ENCODE measurements at regions not wholly inside any gene's neighbourhood (a gene's known extent, or its start where the extent isn't known, plus 50 kb on each side); places are given as distances from the start of the nearest gene placed in this dataset.
A peak's percentile ranks its signal among the peaks of the same experiment; 100 is the strongest.

GRCh38 chr6:28726569-28727309, 197.0 kb downstream of the TRIM27 start (continued):
- TF ChIP-seq ZBTB43 (CRISPR knock-in tag; IDR thresholded peaks at IDR 0.05): no peak
- TF ChIP-seq ZBTB21 (CRISPR knock-in tag; IDR thresholded peaks at IDR 0.05; ENCODE audit: borderline replicate concordance): no peak
- TF ChIP-seq CREB1 (CRISPR knock-in tag; IDR thresholded peaks at IDR 0.05): no peak
- no peak for TF ChIP-seq NR1H2 (CRISPR knock-in tag; IDR thresholded peaks at IDR 0.05)

- ATAC-seq (no peak), DNase-seq (ENCODE audit: low spot score) (no peak)
- Mint-ChIP-seq H3K9me3 (no peaks in the 10 kb centered on the region), H3K27me3 (ENCODE audit: low read depth) (peaks cover 29% of the 10 kb centered on the region), H3K36me3 (no peaks in the 10 kb centered on the region), H3K4me1 (peaks cover 15% of the 10 kb centered on the region), H3K4me3 (peak overlapping the region; percentile 92), H3K27ac (no peak overlapping the region)
- ChIA-PET CTCF (interaction anchor here (0.7 to 1.0 kb wide), 3 partner anchors 8 to 110 kb away, joined by 3 read pairs; no protein-coding TSS in a partner anchor), POLR2A (interaction anchor here (0.6 to 0.7 kb wide), 2 partner anchors 35 to 284 kb away, joined by 3 read pairs; partner anchors contain the start of gene ZSCAN23)
- no peak for TF ChIP-seq KAT7 (CRISPR knock-in tag; IDR thresholded peaks at IDR 0.05; ENCODE audit: borderline replicate concordance)
- TF ChIP-seq ESRRA (CRISPR knock-in tag; IDR thresholded peaks at IDR 0.05; ENCODE audit: borderline replicate concordance): no peak
- TF ChIP-seq, protein P1, sequence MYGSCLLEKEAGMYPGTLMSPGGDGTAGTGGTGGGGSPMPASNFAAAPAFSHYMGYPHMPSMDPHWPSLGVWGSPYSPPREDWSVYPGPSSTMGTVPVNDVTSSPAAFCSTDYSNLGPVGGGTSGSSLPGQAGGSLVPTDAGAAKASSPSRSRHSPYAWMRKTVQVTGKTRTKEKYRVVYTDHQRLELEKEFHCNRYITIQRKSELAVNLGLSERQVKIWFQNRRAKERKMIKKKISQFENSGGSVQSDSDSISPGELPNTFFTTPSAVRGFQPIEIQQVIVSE (CRISPR knock-in tag; IDR thresholded peaks at IDR 0.05; ENCODE audit: borderline replicate concordance): no peak
- TF ChIP-seq SMAD3 (CRISPR knock-in tag; IDR thresholded peaks at IDR 0.05; ENCODE audit: borderline replicate concordance): no peak
- no peak for TF ChIP-seq TCF7 (CRISPR knock-in tag; IDR thresholded peaks at IDR 0.05; ENCODE audit: low read depth)
- no peak for TF ChIP-seq TP53 (CRISPR knock-in tag; IDR thresholded peaks at IDR 0.05)
- TF ChIP-seq MLX (CRISPR knock-in tag; IDR thresholded peaks at IDR 0.05): no peak
- no peak for TF ChIP-seq RELA (CRISPR knock-in tag; IDR thresholded peaks at IDR 0.05; ENCODE audit: borderline replicate concordance)
- no peak for TF ChIP-seq HMGA2 (CRISPR knock-in tag; IDR thresholded peaks at IDR 0.05)
- no peak for TF ChIP-seq ZNF423 (CRISPR knock-in tag; IDR thresholded peaks at IDR 0.05)
- TF ChIP-seq, protein P2, sequence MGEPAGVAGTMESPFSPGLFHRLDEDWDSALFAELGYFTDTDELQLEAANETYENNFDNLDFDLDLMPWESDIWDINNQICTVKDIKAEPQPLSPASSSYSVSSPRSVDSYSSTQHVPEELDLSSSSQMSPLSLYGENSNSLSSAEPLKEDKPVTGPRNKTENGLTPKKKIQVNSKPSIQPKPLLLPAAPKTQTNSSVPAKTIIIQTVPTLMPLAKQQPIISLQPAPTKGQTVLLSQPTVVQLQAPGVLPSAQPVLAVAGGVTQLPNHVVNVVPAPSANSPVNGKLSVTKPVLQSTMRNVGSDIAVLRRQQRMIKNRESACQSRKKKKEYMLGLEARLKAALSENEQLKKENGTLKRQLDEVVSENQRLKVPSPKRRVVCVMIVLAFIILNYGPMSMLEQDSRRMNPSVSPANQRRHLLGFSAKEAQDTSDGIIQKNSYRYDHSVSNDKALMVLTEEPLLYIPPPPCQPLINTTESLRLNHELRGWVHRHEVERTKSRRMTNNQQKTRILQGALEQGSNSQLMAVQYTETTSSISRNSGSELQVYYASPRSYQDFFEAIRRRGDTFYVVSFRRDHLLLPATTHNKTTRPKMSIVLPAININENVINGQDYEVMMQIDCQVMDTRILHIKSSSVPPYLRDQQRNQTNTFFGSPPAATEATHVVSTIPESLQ (CRISPR knock-in tag; IDR thresholded peaks at IDR 0.05): no peak
- no peak for TF ChIP-seq ATF1 (CRISPR knock-in tag; IDR thresholded peaks at IDR 0.05)
- TF ChIP-seq ZNF416 (CRISPR knock-in tag; IDR thresholded peaks at IDR 0.05): no peak
- no peak for TF ChIP-seq IRF2 (CRISPR knock-in tag; IDR thresholded peaks at IDR 0.05; ENCODE audit: borderline replicate concordance, low read depth)
These were observed 196.1 kb downstream of the TRIM27 start for GRCh38 chr6:28727559-28728211.

Measured in WTC11 (cell line).